ENCODE measurements at regions not wholly inside any gene's neighbourhood (a gene's known extent, or its start where the extent isn't known, plus 50 kb on each side); places are given as distances from the start of the nearest gene placed in this dataset.

GRCh38 chr20:60238992-60239660 is 280.9 kb downstream of the CDH26 start:
- Histone ChIP-seq H3K4me3 (ENCODE audit: low read depth, low read length) (no peak overlapping the region), H3K9me3 (no peaks in the 10 kb centered on the region), H3K4me1 (no peaks in the 10 kb centered on the region), H3K27me3 (no peaks in the 10 kb centered on the region), H3K36me3 (no peaks in the 10 kb centered on the region)
- TF ChIP-seq CTCF (IDR thresholded peaks at IDR 0.05; ENCODE audit: low read depth, low read length) = no peak
- no peak for DNase-seq

- no peak for TF ChIP-seq CTCF (IDR thresholded peaks at IDR 0.05; ENCODE audit: low read depth, low read length)
- Histone ChIP-seq H3K36me3 (no peaks in the 10 kb centered on the region), H3K27me3 (no peaks in the 10 kb centered on the region), H3K9me3 (no peaks in the 10 kb centered on the region), H3K4me3 (ENCODE audit: low read depth, low read length) (no peak overlapping the region), H3K4me1 (no peaks in the 10 kb centered on the region)
- DNase-seq = no peak
These were observed 281.7 kb downstream of the CDH26 start for GRCh38 chr20:60239956-60240355.

GRCh38 chr20:60240415-60240814 is 282.2 kb downstream of the CDH26 start:
- H3K27me3 ChIP-seq = no peaks in the 10 kb centered on the region
- no peaks in the 10 kb centered on the region for H3K36me3 ChIP-seq
- no peaks in the 10 kb centered on the region for H3K4me1 ChIP-seq
- no peak overlapping the region for H3K4me3 ChIP-seq (ENCODE audit: low read depth, low read length)
- no peak for DNase-seq
- H3K9me3 ChIP-seq = no peaks in the 10 kb centered on the region
- TF ChIP-seq CTCF (IDR thresholded peaks at IDR 0.05; ENCODE audit: low read depth, low read length) = no peak

GRCh38 chr20:60240986-60241385 is 282.8 kb downstream of the CDH26 start:
- Histone ChIP-seq H3K27me3 (no peaks in the 10 kb centered on the region), H3K4me1 (no peaks in the 10 kb centered on the region), H3K4me3 (ENCODE audit: low read depth, low read length) (no peak overlapping the region), H3K36me3 (no peaks in the 10 kb centered on the region), H3K9me3 (no peaks in the 10 kb centered on the region)
- DNase-seq = no peak
- TF ChIP-seq CTCF (IDR thresholded peaks at IDR 0.05; ENCODE audit: low read depth, low read length) = no peak

GRCh38 chr20:60242836-60243505 is 284.7 kb downstream of the CDH26 start:
- Histone ChIP-seq H3K4me1 (no peaks in the 10 kb centered on the region), H3K9me3 (no peaks in the 10 kb centered on the region), H3K36me3 (no peaks in the 10 kb centered on the region), H3K27me3 (no peaks in the 10 kb centered on the region), H3K4me3 (ENCODE audit: low read depth, low read length) (no peak overlapping the region)
- DNase-seq = no peak
- TF ChIP-seq CTCF (IDR thresholded peaks at IDR 0.05; ENCODE audit: low read depth, low read length) = no peak
